Natural killer cell (primary cell): ENCODE measurements at regions not wholly inside any gene's neighbourhood (a gene's known extent, or its start where the extent isn't known, plus 50 kb on each side); places are given as distances from the start of the nearest gene placed in this dataset.

Source experiments
- ATAC-seq, 3 donors: fragments of 150-1000 bp in 2 of 3; fragments of 200-7000 bp in 1 of 3; cut with Tn5 transposase; 1 replicate in 1 of 3; 2 replicates in 2 of 3; pipeline ENCODE4 v1.10.0; 2021; ENCODE audit warnings: mild to moderate bottlenecking in 2 of 3, moderate library complexity in 2 of 3
- DNase-seq, 2 donors: peaks; one replicate each; pipeline versions ENCODE4 v3.0.0 to v3.0.0-alpha.2; 2013 to 2021; ENCODE audit warnings: mixed read lengths in 1 of 2
- H3K27ac ChIP-seq: one replicate; pipeline ENCODE4 v1.5.1; 2013; ENCODE audit warnings: mild to moderate bottlenecking, low read length
- H3K27me3 ChIP-seq: one replicate; pipeline ENCODE4 v1.6.1; 2013; ENCODE audit warnings: low read length; ENCODE audit not compliant: control insufficient read depth, insufficient read depth
- H3K36me3 ChIP-seq: one replicate; pipeline ENCODE4 v1.6.1; 2013; ENCODE audit warnings: low read length; ENCODE audit not compliant: control insufficient read depth, insufficient read depth
- H3K4me1 ChIP-seq: one replicate; pipeline ENCODE4 v1.6.1; 2013; ENCODE audit warnings: low read length; ENCODE audit not compliant: control insufficient read depth, insufficient read depth
- H3K4me3 ChIP-seq: one replicate; pipeline ENCODE4 v1.5.1; 2013; ENCODE audit warnings: low read length
- H3K9me3 ChIP-seq: one replicate; pipeline ENCODE4 v1.6.1; 2013; ENCODE audit warnings: low read length; ENCODE audit not compliant: control insufficient read depth, insufficient read depth
- H3K27ac Mint-ChIP-seq, 2 donors: one replicate each; pipeline ENCODE4 v1.8.0; 2022; ENCODE audit warnings: mild to moderate bottlenecking in 2 of 2, mixed read lengths in 2 of 2, moderate library complexity in 1 of 2
- H3K27me3 Mint-ChIP-seq, 2 donors: one replicate each; pipeline ENCODE4 v1.8.0; 2022; ENCODE audit warnings: low read depth in 2 of 2, mixed read lengths in 2 of 2
- H3K36me3 Mint-ChIP-seq: one replicate; pipeline ENCODE4 v1.8.0; 2022; ENCODE audit warnings: mixed read lengths
- H3K4me1 Mint-ChIP-seq, 2 donors: one replicate each; pipeline ENCODE4 v1.8.0; 2022; ENCODE audit warnings: mixed read lengths in 2 of 2
- H3K4me3 Mint-ChIP-seq: one replicate; pipeline ENCODE4 v1.8.0; 2022; ENCODE audit warnings: mild to moderate bottlenecking, moderate library complexity, mixed read lengths
- H3K9me3 Mint-ChIP-seq, 2 donors: one replicate each; pipeline ENCODE4 v1.8.0; 2022; ENCODE audit warnings: mixed read lengths in 2 of 2
- WGBS: methylation state at CpG from one replicate; pipeline ENCODE4 v1.1.7; 2013; ENCODE audit warnings: missing lambda C conversion rate; ENCODE audit not compliant: insufficient coverage; 5-methylcytosine and 5-hydroxymethylcytosine counted together
- intact Hi-C: fragments of 100-400 bp; cut with micrococcal nuclease; formaldehyde crosslinking; loops from one replicate; pipeline ENCODE4 v1.14.2; 2022
- TF ChIP-seq, protein P1 (sequence below): fragments of 200-600 bp; IDR thresholded peaks from one replicate; pipeline ENCODE4 v1.8.0; 2022; ENCODE audit warnings: antibody characterized with exemption

- no peak overlapping the region for H3K27ac ChIP-seq
- no peaks in the 10 kb centered on the region for H3K4me1 Mint-ChIP-seq
- no peaks in the 10 kb centered on the region for H3K4me1 ChIP-seq
- H3K36me3 Mint-ChIP-seq, result no peaks in the 10 kb centered on the region
- WGBS, result 91% methylated on average over 5 of the region's 5 CpGs
- ATAC-seq (no peak), DNase-seq (no peak)
- H3K4me3 ChIP-seq, result no peak overlapping the region
- H3K4me3 Mint-ChIP-seq, result no peak overlapping the region
- no peaks in the 10 kb centered on the region for H3K36me3 ChIP-seq
- H3K27me3 ChIP-seq, result no peaks in the 10 kb centered on the region
- TF ChIP-seq, protein P1, sequence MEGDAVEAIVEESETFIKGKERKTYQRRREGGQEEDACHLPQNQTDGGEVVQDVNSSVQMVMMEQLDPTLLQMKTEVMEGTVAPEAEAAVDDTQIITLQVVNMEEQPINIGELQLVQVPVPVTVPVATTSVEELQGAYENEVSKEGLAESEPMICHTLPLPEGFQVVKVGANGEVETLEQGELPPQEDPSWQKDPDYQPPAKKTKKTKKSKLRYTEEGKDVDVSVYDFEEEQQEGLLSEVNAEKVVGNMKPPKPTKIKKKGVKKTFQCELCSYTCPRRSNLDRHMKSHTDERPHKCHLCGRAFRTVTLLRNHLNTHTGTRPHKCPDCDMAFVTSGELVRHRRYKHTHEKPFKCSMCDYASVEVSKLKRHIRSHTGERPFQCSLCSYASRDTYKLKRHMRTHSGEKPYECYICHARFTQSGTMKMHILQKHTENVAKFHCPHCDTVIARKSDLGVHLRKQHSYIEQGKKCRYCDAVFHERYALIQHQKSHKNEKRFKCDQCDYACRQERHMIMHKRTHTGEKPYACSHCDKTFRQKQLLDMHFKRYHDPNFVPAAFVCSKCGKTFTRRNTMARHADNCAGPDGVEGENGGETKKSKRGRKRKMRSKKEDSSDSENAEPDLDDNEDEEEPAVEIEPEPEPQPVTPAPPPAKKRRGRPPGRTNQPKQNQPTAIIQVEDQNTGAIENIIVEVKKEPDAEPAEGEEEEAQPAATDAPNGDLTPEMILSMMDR, result no peak
- intact Hi-C loops, result no loop called here
- no peaks in the 10 kb centered on the region for H3K27me3 Mint-ChIP-seq
- peaks cover 2 to 4% of the 10 kb centered on the region in 2 donors for H3K9me3 Mint-ChIP-seq
- no peaks in the 10 kb centered on the region for H3K9me3 ChIP-seq
- no peak overlapping the region for H3K27ac Mint-ChIP-seq
Observed at GRCh38 chr2:65957886-65958285, 477.0 kb upstream of the MEIS1 start.

- H3K9me3 Mint-ChIP-seq, result peaks cover 2% of the 10 kb centered on the region in 2 donors
- H3K27ac Mint-ChIP-seq, result no peak overlapping the region
- DNase-seq, result no peak
- no peaks in the 10 kb centered on the region for H3K36me3 ChIP-seq
- H3K9me3 ChIP-seq, result no peaks in the 10 kb centered on the region
- WGBS, result 77% methylated on average over 2 of the region's 2 CpGs
- H3K27ac ChIP-seq, result no peak overlapping the region
- H3K27me3 ChIP-seq, result no peaks in the 10 kb centered on the region
- no peaks in the 10 kb centered on the region for H3K27me3 Mint-ChIP-seq
- no peak overlapping the region for H3K4me3 ChIP-seq
- no peaks in the 10 kb centered on the region for H3K4me1 ChIP-seq
- TF ChIP-seq, protein P1, result no peak
- H3K36me3 Mint-ChIP-seq, result no peaks in the 10 kb centered on the region
- no peaks in the 10 kb centered on the region for H3K4me1 Mint-ChIP-seq
- intact Hi-C loops, result no loop called here
- no peak for ATAC-seq
- no peak overlapping the region for H3K4me3 Mint-ChIP-seq
Observed at GRCh38 chr2:65957454-65957853, 477.5 kb upstream of the MEIS1 start.

DNA sequence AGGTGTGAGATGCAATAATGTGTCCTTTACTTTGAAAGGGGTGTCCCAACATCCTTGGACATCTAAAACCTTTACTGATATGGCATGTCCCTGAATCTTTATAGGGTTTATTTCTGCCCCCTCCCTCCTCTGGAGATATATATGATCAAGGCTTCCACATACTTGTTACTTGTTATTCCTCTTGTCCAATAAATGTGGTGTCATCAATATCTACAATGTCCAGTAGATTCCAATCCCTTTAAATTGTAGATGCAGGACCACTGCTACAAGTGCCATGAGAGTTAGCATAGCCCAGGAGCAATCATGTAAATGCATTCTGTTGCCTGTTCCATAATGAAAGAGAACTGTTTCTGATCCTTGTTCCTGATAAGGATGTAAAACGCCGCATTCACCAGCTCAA, 479.7 kb upstream of the MEIS1 start:
- no peaks in the 10 kb centered on the region for H3K27me3 Mint-ChIP-seq
- no peak overlapping the region for H3K4me3 Mint-ChIP-seq
- H3K9me3 Mint-ChIP-seq, result peaks cover 2% of the 10 kb centered on the region in 2 donors
- no peaks in the 10 kb centered on the region for H3K9me3 ChIP-seq
- H3K27me3 ChIP-seq, result no peaks in the 10 kb centered on the region
- 93% methylated on average over 2 of the region's 2 CpGs for WGBS
- H3K36me3 ChIP-seq, result no peaks in the 10 kb centered on the region
- no peak overlapping the region for H3K4me3 ChIP-seq
- no peaks in the 10 kb centered on the region for H3K4me1 Mint-ChIP-seq
- H3K27ac ChIP-seq, result no peak overlapping the region
- H3K4me1 ChIP-seq, result no peaks in the 10 kb centered on the region
- TF ChIP-seq, protein P1, result no peak
- intact Hi-C loops, result no loop called here
- DNase-seq, result no peak
- no peaks in the 10 kb centered on the region for H3K36me3 Mint-ChIP-seq
- no peak overlapping the region for H3K27ac Mint-ChIP-seq
- no peak for ATAC-seq

DNA sequence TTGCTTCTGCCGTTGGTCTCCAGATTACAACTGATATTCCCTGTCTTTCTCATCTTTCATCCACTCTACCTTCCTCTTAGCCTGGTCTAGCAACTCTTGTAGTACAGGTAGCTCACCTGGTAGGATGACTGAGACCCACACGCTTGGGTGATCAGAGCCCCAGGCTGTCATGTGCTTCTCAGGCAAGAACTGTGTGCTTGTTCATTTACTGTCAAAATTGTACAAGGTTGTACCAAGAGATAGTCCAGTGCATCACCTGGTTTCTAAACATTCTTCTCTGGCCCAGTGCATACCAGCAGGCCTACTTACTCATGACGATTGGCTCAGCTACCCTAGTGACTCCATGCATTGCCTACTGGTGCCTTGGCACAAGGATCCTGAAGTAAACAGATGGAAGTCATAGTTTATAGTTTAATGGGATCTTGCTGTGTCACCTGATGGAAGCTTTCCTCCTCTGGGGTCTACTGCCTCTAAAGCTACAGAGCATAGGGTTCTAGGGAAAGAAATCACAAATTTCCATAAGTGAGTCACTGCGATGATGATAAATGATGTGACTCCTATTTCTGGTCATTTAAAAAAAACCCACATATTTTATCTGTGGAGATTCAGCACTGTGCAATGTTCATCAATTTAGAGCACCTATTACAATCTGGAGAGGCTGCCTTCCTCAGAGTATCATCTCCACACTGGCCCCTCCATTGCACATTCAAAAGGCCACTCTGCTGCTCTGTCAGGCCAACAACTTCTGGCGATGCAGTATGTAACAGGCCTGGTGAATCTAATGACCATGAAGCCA, 481.8 kb upstream of the MEIS1 start:
- no peak overlapping the region for H3K4me3 Mint-ChIP-seq
- Histone ChIP-seq H3K4me1 (no peaks in the 10 kb centered on the region), H3K9me3 (no peaks in the 10 kb centered on the region), H3K27ac (no peak overlapping the region), H3K27me3 (no peaks in the 10 kb centered on the region), H3K4me3 (no peak overlapping the region), H3K36me3 (no peaks in the 10 kb centered on the region)
- H3K27ac Mint-ChIP-seq, result no peak overlapping the region
- no peak for DNase-seq
- TF ChIP-seq, protein P1, result no peak
- intact Hi-C loops, result no loop called here
- 94% methylated on average over 4 of the region's 5 CpGs for WGBS
- H3K4me1 Mint-ChIP-seq, result no peaks in the 10 kb centered on the region
- H3K27me3 Mint-ChIP-seq, result no peaks in the 10 kb centered on the region
- ATAC-seq, result peak in 1 of 3 donors; percentile 18
- peaks cover 2% of the 10 kb centered on the region in 2 donors for H3K9me3 Mint-ChIP-seq
- no peaks in the 10 kb centered on the region for H3K36me3 Mint-ChIP-seq
